ENCODE measurements at regions not wholly inside any gene's neighbourhood (a gene's known extent, or its start where the extent isn't known, plus 50 kb on each side); places are given as distances from the start of the nearest gene placed in this dataset.

- Histone ChIP-seq H3K79me2 (ENCODE audit: insufficient read depth, low read length) (no peaks in the 10 kb centered on the region), H3K4me1 (ENCODE audit: insufficient read depth, low read length) (no peaks in the 10 kb centered on the region), H4K91ac (ENCODE audit: insufficient read length, low read depth, low read length) (no peak overlapping the region), H3K18ac (ENCODE audit: insufficient read length, low read depth, low read length) (no peak overlapping the region), H2BK15ac (ENCODE audit: low read depth, low read length) (no peak overlapping the region), H2BK120ac (ENCODE audit: low read depth, low read length, poor library complexity, severe bottlenecking) (no peak overlapping the region), H3K56ac (ENCODE audit: insufficient read length, low read depth, low read length) (no peak overlapping the region), H4K5ac (ENCODE audit: insufficient read length, low read depth, low read length) (no peak overlapping the region), H3K4ac (ENCODE audit: low read depth, low read length) (no peak overlapping the region), H3K9me3 (ENCODE audit: control insufficient read depth, low read depth, low read length) (no peaks in the 10 kb centered on the region), H3T11ph (ENCODE audit: low read length) (no peak overlapping the region), H3K23ac (ENCODE audit: insufficient read length, low read depth, low read length) (no peak overlapping the region), H2AK5ac (ENCODE audit: insufficient read length, low read length) (no peak overlapping the region), H3K79me1 (ENCODE audit: insufficient read depth, low read depth, low read length, poor library complexity, severe bottlenecking) (no peaks in the 10 kb centered on the region), H3K4me2 (ENCODE audit: insufficient read depth, insufficient read length, low read length) (no peak overlapping the region), H2BK20ac (ENCODE audit: low read depth, low read length, poor library complexity, severe bottlenecking) (no peak overlapping the region), H3K27me3 (ENCODE audit: insufficient read depth, low read length) (peaks cover 3% of the 10 kb centered on the region; the same call in 1 of the 2 replicates), H3K9ac (ENCODE audit: extremely low read depth, insufficient read length, low read length) (no peak overlapping the region), H2BK12ac (ENCODE audit: insufficient read length, low read depth, low read length) (no peak overlapping the region), H2AFZ (ENCODE audit: low read length) (no peak overlapping the region), H2BK5ac (ENCODE audit: insufficient read length, low read length) (no peak overlapping the region), H3K23me2 (ENCODE audit: insufficient read length, low read depth, low read length, poor library complexity, severe bottlenecking) (no peaks in the 10 kb centered on the region), H4K8ac (replicated peaks; ENCODE audit: insufficient read length, low read depth, low read length) (no peak overlapping the region), H4K20me1 (ENCODE audit: control insufficient read depth, insufficient read depth, insufficient read length) (no peaks in the 10 kb centered on the region), H3K27ac (ENCODE audit: insufficient read length, low read depth, low read length) (no peak overlapping the region), H3K14ac (ENCODE audit: insufficient read depth, low read length) (no peak overlapping the region)
- no peak for TF ChIP-seq CTCF (conservative IDR thresholded peaks at IDR 0.05)
- Mint-ChIP-seq H3K27ac (no peak overlapping the region), H3K9me3 (no peaks in the 10 kb centered on the region), H3K36me3 (ENCODE audit: insufficient read depth in 1 of 3, low read depth in 3 of 3) (no peaks in the 10 kb centered on the region), H3K4me3 (no peak overlapping the region), H3K27me3 (ENCODE audit: low read depth) (peaks cover 2% of the 10 kb centered on the region; the same call in 1 of the 2 replicates), H3K4me1 (peaks cover 8 to 17% of the 10 kb centered on the region in 2 experiments)
- DNase-seq = no peak
- no CpG with 5 or more reads among the region's 3 CpGs for WGBS (ENCODE audit: extremely low coverage, insufficient read length, low lambda C conversion rate)
These were observed 150.0 kb upstream of the SPACA1 start for GRCh38 chr6:87897663-87898062.
